ENCODE measurements at regions not wholly inside any gene's neighbourhood (a gene's known extent, or its start where the extent isn't known, plus 50 kb on each side); places are given as distances from the start of the nearest gene placed in this dataset.
"Not testable (repeated sequence)": the region's sequence is repeated elsewhere in the genome, so short reads cannot be mapped to it uniquely, and the experiment has no call there.

DNA sequence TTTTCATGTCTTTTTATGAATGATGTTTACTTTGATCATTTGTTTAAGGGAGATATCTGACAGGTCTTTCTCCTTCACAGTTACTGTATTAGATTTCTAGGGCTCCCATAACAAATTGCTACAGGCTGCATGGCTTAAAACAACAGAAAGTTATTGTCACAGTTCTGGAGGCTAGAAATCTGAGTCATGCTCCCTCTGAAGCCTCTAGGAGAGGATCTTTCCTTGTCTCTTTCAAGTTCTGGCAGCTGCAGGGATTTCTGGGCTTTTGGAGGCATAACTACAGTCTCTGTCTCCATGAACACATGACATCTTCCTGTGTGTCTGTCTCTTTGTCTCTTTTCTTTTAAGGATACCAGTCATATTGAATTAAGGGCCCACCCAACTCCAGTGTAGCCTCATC lies 557.3 kb upstream of the SEMA6A start:
- no peaks in the 10 kb centered on the region for H3K4me1 ChIP-seq
- H3K4me2 ChIP-seq: no peak overlapping the region
- peaks cover 3% of the 10 kb centered on the region for H3K4me1 Mint-ChIP-seq
- no peaks in the 10 kb centered on the region for H3K79me2 ChIP-seq (ENCODE audit: low read depth)
- no peak for DNase-seq (ENCODE audit: low spot score)
- no peaks in the 10 kb centered on the region for H3K9me3 Mint-ChIP-seq
- H3F3A ChIP-seq (ENCODE audit: low read depth): no peaks in the 10 kb centered on the region
- no peak overlapping the region for H3K4me3 Mint-ChIP-seq
- H2AFZ ChIP-seq (replicated peaks): peak overlapping the region; percentile 81
- H3K36me3 Mint-ChIP-seq: no peaks in the 10 kb centered on the region
- H4K20me1 ChIP-seq (ENCODE audit: low read depth): no peaks in the 10 kb centered on the region
- H3K9me3 ChIP-seq (ENCODE audit: low read depth): no peaks in the 10 kb centered on the region
- no peaks in the 10 kb centered on the region for H3K27me3 ChIP-seq
- H3K4me3 ChIP-seq: no peak overlapping the region
- H3K27me3 Mint-ChIP-seq (ENCODE audit: insufficient read depth, low read depth): peaks cover 3% of the 10 kb centered on the region
- TF ChIP-seq EZH2 (IDR thresholded peaks at IDR 0.05) (no peak), EZH2phosphoT487 (IDR thresholded peaks at IDR 0.05) (no peak)
- TF ChIP-seq, protein P1, sequence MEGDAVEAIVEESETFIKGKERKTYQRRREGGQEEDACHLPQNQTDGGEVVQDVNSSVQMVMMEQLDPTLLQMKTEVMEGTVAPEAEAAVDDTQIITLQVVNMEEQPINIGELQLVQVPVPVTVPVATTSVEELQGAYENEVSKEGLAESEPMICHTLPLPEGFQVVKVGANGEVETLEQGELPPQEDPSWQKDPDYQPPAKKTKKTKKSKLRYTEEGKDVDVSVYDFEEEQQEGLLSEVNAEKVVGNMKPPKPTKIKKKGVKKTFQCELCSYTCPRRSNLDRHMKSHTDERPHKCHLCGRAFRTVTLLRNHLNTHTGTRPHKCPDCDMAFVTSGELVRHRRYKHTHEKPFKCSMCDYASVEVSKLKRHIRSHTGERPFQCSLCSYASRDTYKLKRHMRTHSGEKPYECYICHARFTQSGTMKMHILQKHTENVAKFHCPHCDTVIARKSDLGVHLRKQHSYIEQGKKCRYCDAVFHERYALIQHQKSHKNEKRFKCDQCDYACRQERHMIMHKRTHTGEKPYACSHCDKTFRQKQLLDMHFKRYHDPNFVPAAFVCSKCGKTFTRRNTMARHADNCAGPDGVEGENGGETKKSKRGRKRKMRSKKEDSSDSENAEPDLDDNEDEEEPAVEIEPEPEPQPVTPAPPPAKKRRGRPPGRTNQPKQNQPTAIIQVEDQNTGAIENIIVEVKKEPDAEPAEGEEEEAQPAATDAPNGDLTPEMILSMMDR (IDR thresholded peaks at IDR 0.05): no peak
- H3K9ac ChIP-seq: no peak overlapping the region
- H3K27ac ChIP-seq: no peak overlapping the region
- no peaks in the 10 kb centered on the region for H3K36me3 ChIP-seq
- H3K27ac Mint-ChIP-seq: no peak overlapping the region

GRCh38 chr5:117131048-117131679 lies 556.5 kb upstream of the SEMA6A start:
- H3K9me3 ChIP-seq (ENCODE audit: low read depth): no peaks in the 10 kb centered on the region
- H3K36me3 ChIP-seq: no peaks in the 10 kb centered on the region
- no peak overlapping the region for H3K9ac ChIP-seq
- DNase-seq (ENCODE audit: low spot score): no peak
- peaks cover 3% of the 10 kb centered on the region for H3K4me1 Mint-ChIP-seq
- peaks cover 3% of the 10 kb centered on the region for H3K27me3 Mint-ChIP-seq (ENCODE audit: insufficient read depth, low read depth)
- H3K27ac ChIP-seq: no peak overlapping the region
- no peaks in the 10 kb centered on the region for H3K4me1 ChIP-seq
- no peaks in the 10 kb centered on the region for H4K20me1 ChIP-seq (ENCODE audit: low read depth)
- no peak overlapping the region for H3K4me3 ChIP-seq
- H3K9me3 Mint-ChIP-seq: no peaks in the 10 kb centered on the region
- H3K4me2 ChIP-seq: no peak overlapping the region
- H3K79me2 ChIP-seq (ENCODE audit: low read depth): no peaks in the 10 kb centered on the region
- no peaks in the 10 kb centered on the region for H3K27me3 ChIP-seq
- no peaks in the 10 kb centered on the region for H3F3A ChIP-seq (ENCODE audit: low read depth)
- H3K36me3 Mint-ChIP-seq: no peaks in the 10 kb centered on the region
- H3K4me3 Mint-ChIP-seq: no peak overlapping the region
- TF ChIP-seq EZH2 (IDR thresholded peaks at IDR 0.05) (no peak), EZH2phosphoT487 (IDR thresholded peaks at IDR 0.05) (no peak)
- TF ChIP-seq, protein P1 (IDR thresholded peaks at IDR 0.05): no peak
- H2AFZ ChIP-seq (replicated peaks): no peak overlapping the region
- H3K27ac Mint-ChIP-seq: no peak overlapping the region

GRCh38 chr5:117118499-117118898 lies 543.9 kb upstream of the SEMA6A start:
- Histone ChIP-seq H2AFZ (replicated peaks) (no peak overlapping the region), H3K4me2 (no peak overlapping the region), H3K4me3 (no peak overlapping the region), H3F3A (ENCODE audit: low read depth) (no peaks in the 10 kb centered on the region), H3K79me2 (ENCODE audit: low read depth) (no peaks in the 10 kb centered on the region), H3K4me1 (no peaks in the 10 kb centered on the region), H3K36me3 (no peaks in the 10 kb centered on the region), H3K9me3 (ENCODE audit: low read depth) (no peaks in the 10 kb centered on the region), H3K27ac (no peak overlapping the region), H4K20me1 (ENCODE audit: low read depth) (no peaks in the 10 kb centered on the region), H3K27me3 (no peaks in the 10 kb centered on the region), H3K9ac (no peak overlapping the region)
- no peaks in the 10 kb centered on the region for H3K27me3 Mint-ChIP-seq (ENCODE audit: insufficient read depth, low read depth)
- no peak for DNase-seq (ENCODE audit: low spot score)
- H3K4me1 Mint-ChIP-seq: peaks cover 2% of the 10 kb centered on the region
- H3K36me3 Mint-ChIP-seq: peaks cover 2% of the 10 kb centered on the region
- H3K9me3 Mint-ChIP-seq: peaks cover 17% of the 10 kb centered on the region
- TF ChIP-seq, protein P1 (IDR thresholded peaks at IDR 0.05): no peak
- TF ChIP-seq EZH2phosphoT487 (IDR thresholded peaks at IDR 0.05) (no peak), EZH2 (IDR thresholded peaks at IDR 0.05) (no peak)
- no peak overlapping the region for H3K4me3 Mint-ChIP-seq
- no peak overlapping the region for H3K27ac Mint-ChIP-seq

GRCh38 chr5:117117314-117117713 lies 542.7 kb upstream of the SEMA6A start:
- H3K4me3 ChIP-seq; H3F3A ChIP-seq (ENCODE audit: low read depth); H3K9me3 ChIP-seq (ENCODE audit: low read depth); H3K27ac ChIP-seq; H3K4me1 Mint-ChIP-seq; H2AFZ ChIP-seq (replicated peaks); H3K4me1 ChIP-seq; H3K27me3 ChIP-seq; H4K20me1 ChIP-seq (ENCODE audit: low read depth); H3K79me2 ChIP-seq (ENCODE audit: low read depth); H3K4me2 ChIP-seq; DNase-seq (ENCODE audit: low spot score); H3K27me3 Mint-ChIP-seq (ENCODE audit: insufficient read depth, low read depth); H3K36me3 ChIP-seq; H3K4me3 Mint-ChIP-seq; H3K36me3 Mint-ChIP-seq; H3K9ac ChIP-seq; H3K27ac Mint-ChIP-seq: not testable (repeated sequence)
- peaks cover 25% of the 10 kb centered on the region for H3K9me3 Mint-ChIP-seq

Measured in neural progenitor cell (in vitro differentiated cells).